OCI-LY3 (cell line): ENCODE measurements at regions not wholly inside any gene's neighbourhood (a gene's known extent, or its start where the extent isn't known, plus 50 kb on each side); places are given as distances from the start of the nearest gene placed in this dataset.

Source experiments
- EZH2phosphoT487 ChIP-seq: fragments of 200-600 bp; shearing (Covaris generic); IDR thresholded peaks from 2 replicates; pipeline ENCODE4 v1.6.1; 2018; ENCODE audit warnings: antibody characterized with exemption, mixed run types, low read depth
- TF ChIP-seq, protein P1 (sequence below): fragments of 200-600, 300-600 bp; sonication (generic); IDR thresholded peaks from 2 replicates; pipeline ENCODE4 v1.5.1; 2014; ENCODE audit warnings: antibody characterized with exemption, low read length, low read depth

- TF ChIP-seq, protein P1, sequence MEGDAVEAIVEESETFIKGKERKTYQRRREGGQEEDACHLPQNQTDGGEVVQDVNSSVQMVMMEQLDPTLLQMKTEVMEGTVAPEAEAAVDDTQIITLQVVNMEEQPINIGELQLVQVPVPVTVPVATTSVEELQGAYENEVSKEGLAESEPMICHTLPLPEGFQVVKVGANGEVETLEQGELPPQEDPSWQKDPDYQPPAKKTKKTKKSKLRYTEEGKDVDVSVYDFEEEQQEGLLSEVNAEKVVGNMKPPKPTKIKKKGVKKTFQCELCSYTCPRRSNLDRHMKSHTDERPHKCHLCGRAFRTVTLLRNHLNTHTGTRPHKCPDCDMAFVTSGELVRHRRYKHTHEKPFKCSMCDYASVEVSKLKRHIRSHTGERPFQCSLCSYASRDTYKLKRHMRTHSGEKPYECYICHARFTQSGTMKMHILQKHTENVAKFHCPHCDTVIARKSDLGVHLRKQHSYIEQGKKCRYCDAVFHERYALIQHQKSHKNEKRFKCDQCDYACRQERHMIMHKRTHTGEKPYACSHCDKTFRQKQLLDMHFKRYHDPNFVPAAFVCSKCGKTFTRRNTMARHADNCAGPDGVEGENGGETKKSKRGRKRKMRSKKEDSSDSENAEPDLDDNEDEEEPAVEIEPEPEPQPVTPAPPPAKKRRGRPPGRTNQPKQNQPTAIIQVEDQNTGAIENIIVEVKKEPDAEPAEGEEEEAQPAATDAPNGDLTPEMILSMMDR = no peak
- TF ChIP-seq EZH2phosphoT487 = no peak
Observed at GRCh38 chr10:4355350-4355749, 470.7 kb upstream of the AKR1E2 start.
